ENCODE measurements at regions not wholly inside any gene's neighbourhood (a gene's known extent, or its start where the extent isn't known, plus 50 kb on each side); places are given as distances from the start of the nearest gene placed in this dataset.

GRCh38 chr1:50279622-50280330, 143.5 kb downstream of the DMRTA2 start:
- Histone ChIP-seq H2AFZ (ENCODE audit: low read depth, low read length) (no peak overlapping the region), H4K20me1 (ENCODE audit: insufficient read depth, low read length) (no peaks in the 10 kb centered on the region), H3K4me2 (ENCODE audit: low read length) (no peak overlapping the region), H3K79me2 (ENCODE audit: insufficient read depth, low read length) (no peaks in the 10 kb centered on the region), H3K27ac (ENCODE audit: low read depth, low read length) (no peak overlapping the region), H3K27me3 (ENCODE audit: insufficient read depth, low read length) (no peaks in the 10 kb centered on the region), H3K9me3 (ENCODE audit: insufficient read depth, low read depth, low read length) (no peaks in the 10 kb centered on the region), H3K4me3 (ENCODE audit: insufficient read depth, low read depth, low read length) (no peak overlapping the region), H3K4me1 (ENCODE audit: insufficient read depth, low read length) (no peaks in the 10 kb centered on the region), H3K9ac (ENCODE audit: low read length) (no peak overlapping the region), H3K36me3 (ENCODE audit: insufficient read depth, low read length) (no peaks in the 10 kb centered on the region)
- no peak for TF ChIP-seq EZH2 (IDR thresholded peaks at IDR 0.05; ENCODE audit: insufficient read depth, low read length)
- no peak for TF ChIP-seq CTCF (IDR thresholded peaks at IDR 0.05; ENCODE audit: insufficient read depth, low read depth, low read length)
- Mint-ChIP-seq H3K4me1 (ENCODE audit: low read depth, unreplicated experiment) (peaks cover 5% of the 10 kb centered on the region), H3K27ac (ENCODE audit: unreplicated experiment) (no peak overlapping the region), H3K4me3 (ENCODE audit: unreplicated experiment) (no peak overlapping the region), H3K9me3 (ENCODE audit: unreplicated experiment) (peaks cover 3% of the 10 kb centered on the region), H3K36me3 (ENCODE audit: low read depth, unreplicated experiment) (no peaks in the 10 kb centered on the region), H3K27me3 (ENCODE audit: low read depth, unreplicated experiment) (peaks cover 33% of the 10 kb centered on the region)
- no peak for DNase-seq (ENCODE audit: low read depth)
- FAIRE-seq, result no peak

DNA sequence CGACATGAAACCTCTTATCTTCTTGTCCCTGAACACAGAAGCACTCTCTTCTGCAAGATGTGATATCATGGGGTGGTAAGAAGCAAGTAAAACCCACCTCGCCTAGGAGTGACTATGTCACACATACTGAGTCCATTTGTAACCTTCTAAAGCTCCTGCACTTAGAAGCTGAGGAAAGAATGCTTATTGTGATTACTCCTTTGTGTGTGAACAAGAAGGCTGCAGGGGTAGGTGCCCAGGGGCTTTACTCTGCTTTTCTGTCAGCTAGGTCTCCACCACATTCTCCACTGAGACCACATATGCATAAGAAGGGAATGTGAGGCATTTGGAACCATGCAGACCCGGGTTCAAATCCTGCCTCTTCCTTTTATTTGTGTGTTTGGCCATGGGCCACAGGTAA, 144.3 kb downstream of the DMRTA2 start:
- no peak overlapping the region for H3K4me3 Mint-ChIP-seq (ENCODE audit: unreplicated experiment)
- no peak overlapping the region for H3K4me3 ChIP-seq (ENCODE audit: insufficient read depth, low read depth, low read length)
- no peak overlapping the region for H3K27ac ChIP-seq (ENCODE audit: low read depth, low read length)
- no peak for DNase-seq (ENCODE audit: low read depth)
- no peak overlapping the region for H3K4me2 ChIP-seq (ENCODE audit: low read length)
- no peaks in the 10 kb centered on the region for H3K27me3 ChIP-seq (ENCODE audit: insufficient read depth, low read length)
- peaks cover 5% of the 10 kb centered on the region for H3K4me1 Mint-ChIP-seq (ENCODE audit: low read depth, unreplicated experiment)
- no peaks in the 10 kb centered on the region for H3K36me3 Mint-ChIP-seq (ENCODE audit: low read depth, unreplicated experiment)
- FAIRE-seq, result no peak
- H2AFZ ChIP-seq (ENCODE audit: low read depth, low read length), result no peak overlapping the region
- no peaks in the 10 kb centered on the region for H4K20me1 ChIP-seq (ENCODE audit: insufficient read depth, low read length)
- no peak overlapping the region for H3K27ac Mint-ChIP-seq (ENCODE audit: unreplicated experiment)
- H3K79me2 ChIP-seq (ENCODE audit: insufficient read depth, low read length), result no peaks in the 10 kb centered on the region
- H3K36me3 ChIP-seq (ENCODE audit: insufficient read depth, low read length), result no peaks in the 10 kb centered on the region
- TF ChIP-seq CTCF (IDR thresholded peaks at IDR 0.05; ENCODE audit: insufficient read depth, low read depth, low read length) (no peak), EZH2 (IDR thresholded peaks at IDR 0.05; ENCODE audit: insufficient read depth, low read length) (no peak)
- H3K9me3 ChIP-seq (ENCODE audit: insufficient read depth, low read depth, low read length), result no peaks in the 10 kb centered on the region
- H3K4me1 ChIP-seq (ENCODE audit: insufficient read depth, low read length), result no peaks in the 10 kb centered on the region
- H3K27me3 Mint-ChIP-seq (ENCODE audit: low read depth, unreplicated experiment), result peaks cover 28% of the 10 kb centered on the region
- H3K9ac ChIP-seq (ENCODE audit: low read length), result no peak overlapping the region
- H3K9me3 Mint-ChIP-seq (ENCODE audit: unreplicated experiment), result peaks cover 3% of the 10 kb centered on the region

DNA sequence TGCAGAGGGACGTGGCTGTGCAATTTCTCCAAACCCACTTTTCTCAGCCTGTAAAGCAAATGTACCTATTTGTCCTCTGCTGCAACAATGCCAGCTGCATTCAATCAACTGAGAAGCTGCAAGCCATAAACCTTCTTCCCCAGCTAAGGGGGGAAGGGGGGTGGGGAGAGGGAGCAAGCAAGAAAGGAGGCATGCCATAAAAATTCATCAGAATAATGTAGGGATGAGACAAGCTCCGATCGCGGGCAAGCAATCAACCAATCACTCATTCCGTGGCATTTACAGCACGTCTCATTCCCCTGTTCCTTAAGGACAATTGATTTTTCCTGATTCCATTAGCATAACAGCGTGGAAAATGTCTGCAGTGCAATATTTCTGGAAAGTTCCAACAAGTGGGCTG, 144.8 kb downstream of the DMRTA2 start:
- Histone ChIP-seq H3K9ac (ENCODE audit: low read length) (no peak overlapping the region), H3K4me3 (ENCODE audit: insufficient read depth, low read depth, low read length) (no peak overlapping the region), H3K36me3 (ENCODE audit: insufficient read depth, low read length) (no peaks in the 10 kb centered on the region), H3K4me2 (ENCODE audit: low read length) (no peak overlapping the region), H3K27me3 (ENCODE audit: insufficient read depth, low read length) (no peaks in the 10 kb centered on the region), H4K20me1 (ENCODE audit: insufficient read depth, low read length) (no peaks in the 10 kb centered on the region), H3K79me2 (ENCODE audit: insufficient read depth, low read length) (no peaks in the 10 kb centered on the region), H3K9me3 (ENCODE audit: insufficient read depth, low read depth, low read length) (no peaks in the 10 kb centered on the region), H2AFZ (ENCODE audit: low read depth, low read length) (no peak overlapping the region), H3K4me1 (ENCODE audit: insufficient read depth, low read length) (no peaks in the 10 kb centered on the region), H3K27ac (ENCODE audit: low read depth, low read length) (no peak overlapping the region)
- FAIRE-seq (no peak), DNase-seq (ENCODE audit: low read depth) (no peak)
- H3K27me3 Mint-ChIP-seq (ENCODE audit: low read depth, unreplicated experiment), result peaks cover 27% of the 10 kb centered on the region
- H3K36me3 Mint-ChIP-seq (ENCODE audit: low read depth, unreplicated experiment), result no peaks in the 10 kb centered on the region
- H3K4me1 Mint-ChIP-seq (ENCODE audit: low read depth, unreplicated experiment), result peaks cover 5% of the 10 kb centered on the region
- no peak overlapping the region for H3K27ac Mint-ChIP-seq (ENCODE audit: unreplicated experiment)
- TF ChIP-seq CTCF (IDR thresholded peaks at IDR 0.05; ENCODE audit: insufficient read depth, low read depth, low read length) (no peak), EZH2 (IDR thresholded peaks at IDR 0.05; ENCODE audit: insufficient read depth, low read length) (no peak)
- H3K4me3 Mint-ChIP-seq (ENCODE audit: unreplicated experiment), result no peak overlapping the region
- H3K9me3 Mint-ChIP-seq (ENCODE audit: unreplicated experiment), result peaks cover 3% of the 10 kb centered on the region

All from astrocyte (in vitro differentiated cells and primary cell).